ENCODE measurements at regions not wholly inside any gene's neighbourhood (a gene's known extent, or its start where the extent isn't known, plus 50 kb on each side); places are given as distances from the start of the nearest gene placed in this dataset.

DNA sequence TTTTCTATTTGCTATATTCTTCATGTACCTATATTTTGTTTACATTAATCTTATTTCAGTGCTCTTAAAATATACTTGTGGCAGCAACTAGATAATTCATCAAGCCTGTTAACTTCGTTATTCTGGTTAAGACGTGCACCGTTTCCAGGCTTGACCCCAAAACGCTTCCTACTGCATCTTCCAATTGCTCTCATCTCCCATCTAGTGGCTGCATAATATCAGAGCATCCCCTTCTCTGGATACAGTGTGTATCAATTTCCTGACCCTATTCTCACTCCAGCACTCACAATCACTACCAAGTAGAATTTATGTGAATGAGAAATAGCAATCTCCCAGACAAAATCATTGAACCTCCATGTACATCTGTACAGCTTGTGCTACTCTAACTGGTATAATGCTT, 1280.3 kb upstream of the B3GALT2 start:
- no peaks in the 10 kb centered on the region for H3K79me2 ChIP-seq (ENCODE audit: control insufficient read depth, insufficient read depth, low read length)
- no peak overlapping the region for H2AFZ ChIP-seq (ENCODE audit: low read depth, low read length)
- DNase-seq (ENCODE audit: low read depth, low spot score) (no peak), FAIRE-seq (no peak)
- dilution Hi-C loops (cut with MboI; ENCODE audit: extremely low pct_ligation_motif_present, low sequenced_read_pairs), result no loop called here
- POLR2A ChIA-PET, result no interaction called here
- no peaks in the 10 kb centered on the region for H3K9me3 ChIP-seq (replicated peaks; ENCODE audit: control insufficient read depth, insufficient read depth, low read length)
- H3K4me2 ChIP-seq (ENCODE audit: insufficient read depth, low read length), result no peak overlapping the region
- no peaks in the 10 kb centered on the region for H4K20me1 ChIP-seq (replicated peaks; ENCODE audit: control insufficient read depth, extremely low read depth, insufficient read depth, low read length)
- no peak overlapping the region for H3K4me3 ChIP-seq (replicated peaks in 1 of 3; ENCODE audit: insufficient read depth in 1 of 3, low read depth in 1 of 3, low read length in 3 of 3)
- no peaks in the 10 kb centered on the region for H3K36me3 ChIP-seq (ENCODE audit: control insufficient read depth in 2 of 2, extremely low read depth in 1 of 2, insufficient read depth in 2 of 2, low read length in 2 of 2)
- H3K27me3 ChIP-seq (ENCODE audit: control insufficient read depth in 2 of 2, insufficient read depth in 2 of 2, low read length in 2 of 2), result no peaks in the 10 kb centered on the region
- intact Hi-C loops (cut with micrococcal nuclease), result no loop called here
- no peaks in the 10 kb centered on the region for H3K9me1 ChIP-seq (replicated peaks; ENCODE audit: control insufficient read depth, extremely low read depth, insufficient read depth, low read length)
- no TSS peak for BruUV-seq (replicated peaks)
- no peak overlapping the region for H3K27ac ChIP-seq (ENCODE audit: insufficient read depth, low read depth, low read length)
- no peak overlapping the region for H3K9ac ChIP-seq (replicated peaks; ENCODE audit: extremely low read depth, insufficient read depth, low read length)
- CTCF ChIA-PET, result no interaction called here
- H3K4me1 ChIP-seq (ENCODE audit: control insufficient read depth, extremely low read depth, insufficient read depth, low read length), result no peaks in the 10 kb centered on the region
- no peak for TF ChIP-seq POLR2A (IDR thresholded peaks at IDR 0.05; ENCODE audit: low read depth, low read length)
- no peak for TF ChIP-seq FOS (IDR thresholded peaks at IDR 0.05; ENCODE audit: borderline replicate concordance, insufficient read depth, low read length)
- no peak for TF ChIP-seq EZH2 (IDR thresholded peaks at IDR 0.05; ENCODE audit: borderline replicate concordance, low read depth, low read length, severe bottlenecking)

DNA sequence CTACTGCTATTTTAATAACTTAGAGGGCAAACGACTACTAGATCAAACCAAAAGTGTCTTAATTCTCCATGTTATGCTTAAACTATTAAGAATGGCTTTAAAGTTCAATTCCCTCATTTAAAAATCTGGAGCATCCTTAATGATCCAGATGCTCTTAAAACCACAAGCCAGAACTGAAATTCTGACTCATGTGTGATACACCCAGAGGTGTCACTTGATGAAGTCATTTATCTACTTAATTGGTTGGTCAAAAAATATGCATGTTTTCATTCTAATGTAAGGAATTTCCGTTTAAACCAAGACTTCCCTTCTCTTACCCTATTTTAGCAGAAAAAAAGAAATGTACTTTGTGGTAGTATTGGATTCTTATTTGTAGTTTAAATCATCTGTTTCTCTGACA, 1261.2 kb upstream of the B3GALT2 start:
- no TSS peak for BruUV-seq (replicated peaks)
- intact Hi-C loops (cut with micrococcal nuclease) (no loop called here), dilution Hi-C loops (cut with MboI; ENCODE audit: extremely low pct_ligation_motif_present, low sequenced_read_pairs) (no loop called here)
- TF ChIP-seq, protein P1, sequence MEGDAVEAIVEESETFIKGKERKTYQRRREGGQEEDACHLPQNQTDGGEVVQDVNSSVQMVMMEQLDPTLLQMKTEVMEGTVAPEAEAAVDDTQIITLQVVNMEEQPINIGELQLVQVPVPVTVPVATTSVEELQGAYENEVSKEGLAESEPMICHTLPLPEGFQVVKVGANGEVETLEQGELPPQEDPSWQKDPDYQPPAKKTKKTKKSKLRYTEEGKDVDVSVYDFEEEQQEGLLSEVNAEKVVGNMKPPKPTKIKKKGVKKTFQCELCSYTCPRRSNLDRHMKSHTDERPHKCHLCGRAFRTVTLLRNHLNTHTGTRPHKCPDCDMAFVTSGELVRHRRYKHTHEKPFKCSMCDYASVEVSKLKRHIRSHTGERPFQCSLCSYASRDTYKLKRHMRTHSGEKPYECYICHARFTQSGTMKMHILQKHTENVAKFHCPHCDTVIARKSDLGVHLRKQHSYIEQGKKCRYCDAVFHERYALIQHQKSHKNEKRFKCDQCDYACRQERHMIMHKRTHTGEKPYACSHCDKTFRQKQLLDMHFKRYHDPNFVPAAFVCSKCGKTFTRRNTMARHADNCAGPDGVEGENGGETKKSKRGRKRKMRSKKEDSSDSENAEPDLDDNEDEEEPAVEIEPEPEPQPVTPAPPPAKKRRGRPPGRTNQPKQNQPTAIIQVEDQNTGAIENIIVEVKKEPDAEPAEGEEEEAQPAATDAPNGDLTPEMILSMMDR (IDR thresholded peaks at IDR 0.05; ENCODE audit: extremely low read depth in 1 of 2, insufficient read depth in 1 of 2, low read depth in 1 of 2, low read length in 2 of 2), result no peak
- TF ChIP-seq POLR2A (IDR thresholded peaks at IDR 0.05; ENCODE audit: low read depth, low read length), result no peak
- no peak for TF ChIP-seq MYC (IDR thresholded peaks at IDR 0.05; ENCODE audit: low read depth, low read length)
- TF ChIP-seq, protein P2, sequence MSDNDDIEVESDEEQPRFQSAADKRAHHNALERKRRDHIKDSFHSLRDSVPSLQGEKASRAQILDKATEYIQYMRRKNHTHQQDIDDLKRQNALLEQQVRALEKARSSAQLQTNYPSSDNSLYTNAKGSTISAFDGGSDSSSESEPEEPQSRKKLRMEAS (IDR thresholded peaks at IDR 0.05; ENCODE audit: insufficient read depth, insufficient read length), result no peak
- TF ChIP-seq EZH2 (IDR thresholded peaks at IDR 0.05; ENCODE audit: borderline replicate concordance, low read depth, low read length, severe bottlenecking), result no peak
- no peak for TF ChIP-seq FOS (IDR thresholded peaks at IDR 0.05; ENCODE audit: borderline replicate concordance, insufficient read depth, low read length)
- no peak for TF ChIP-seq JUN (IDR thresholded peaks at IDR 0.05; ENCODE audit: borderline replicate concordance, insufficient read depth, insufficient read length, low read depth)
- Histone ChIP-seq H4K20me1 (replicated peaks; ENCODE audit: control insufficient read depth, extremely low read depth, insufficient read depth, low read length) (no peaks in the 10 kb centered on the region), H3K9me3 (replicated peaks; ENCODE audit: control insufficient read depth, insufficient read depth, low read length) (no peaks in the 10 kb centered on the region), H3K27me3 (ENCODE audit: control insufficient read depth in 2 of 2, insufficient read depth in 2 of 2, low read length in 2 of 2) (no peaks in the 10 kb centered on the region), H3K36me3 (ENCODE audit: control insufficient read depth in 2 of 2, extremely low read depth in 1 of 2, insufficient read depth in 2 of 2, low read length in 2 of 2) (no peaks in the 10 kb centered on the region), H2AFZ (ENCODE audit: low read depth, low read length) (no peak overlapping the region), H3K4me2 (ENCODE audit: insufficient read depth, low read length) (no peak overlapping the region), H3K4me3 (replicated peaks in 1 of 3; ENCODE audit: insufficient read depth in 1 of 3, low read depth in 1 of 3, low read length in 3 of 3) (no peak overlapping the region), H3K9ac (replicated peaks; ENCODE audit: extremely low read depth, insufficient read depth, low read length) (no peak overlapping the region), H3K4me1 (ENCODE audit: control insufficient read depth, extremely low read depth, insufficient read depth, low read length) (no peaks in the 10 kb centered on the region), H3K27ac (ENCODE audit: insufficient read depth, low read depth, low read length) (no peak overlapping the region), H3K79me2 (ENCODE audit: control insufficient read depth, insufficient read depth, low read length) (no peaks in the 10 kb centered on the region), H3K9me1 (replicated peaks; ENCODE audit: control insufficient read depth, extremely low read depth, insufficient read depth, low read length) (no peaks in the 10 kb centered on the region)
- FAIRE-seq (no peak), DNase-seq (ENCODE audit: low read depth, low spot score) (no peak)
- CTCF ChIA-PET, result no interaction called here
- POLR2A ChIA-PET, result no interaction called here
